K562 (cell line): ENCODE measurements at regions not wholly inside any gene's neighbourhood (a gene's known extent, or its start where the extent isn't known, plus 50 kb on each side); places are given as distances from the start of the nearest gene placed in this dataset.

Experiments used
- CHD1 ChIP-seq: fragments of 200-600 bp; sonication (generic); IDR thresholded peaks from one replicate; pipeline ENCODE4 v1.6.1; 2012; ENCODE audit warnings: mild to moderate bottlenecking, moderate library complexity, low read length, inconsistent platforms
- FOS ChIP-seq: IDR thresholded peaks from 3 replicates; pipeline ENCODE4 v1.6.1; 2011; ENCODE audit not compliant: insufficient read length; ENCODE audit errors: extremely low read depth
- RAD21 ChIP-seq, 2 experiments: fragments of 250-450 bp in 1 of 2; fragments of 450-650 bp in 1 of 2; sonication (Bioruptor Pico) in 1 of 2; formaldehyde crosslinking in 1 of 2; IDR thresholded peaks in 1 of 2; conservative IDR thresholded peaks in 1 of 2; 2 replicates each; pipeline versions ENCODE4 v1.4.0 to v1.8.0; 2020 to 2022; ENCODE audit warnings: mild to moderate bottlenecking in 2 of 2, moderate library complexity in 1 of 2
- STAT5B ChIP-seq: fragments of 250-450 bp; sonication (Bioruptor Pico); IDR thresholded peaks from 2 replicates; pipeline ENCODE4 v1.8.0; 2021; ENCODE audit warnings: mild to moderate bottlenecking, inconsistent platforms
- ZNF3 ChIP-seq: fragments of 250-450 bp; sonication (Bioruptor Pico); IDR thresholded peaks from 2 replicates; pipeline ENCODE4 v1.5.0; 2021; ENCODE audit warnings: mild to moderate bottlenecking, moderate library complexity
- ZNF445 ChIP-seq: fragments of 250-450 bp; sonication (Bioruptor Pico); IDR thresholded peaks from 2 replicates; pipeline ENCODE4 v1.4.0; 2020; ENCODE audit warnings: low read depth, mild to moderate bottlenecking, moderate library complexity
- ZNF76 ChIP-seq: fragments of 250-450 bp; sonication (Bioruptor Pico); IDR thresholded peaks from 2 replicates; pipeline ENCODE4 v1.4.0; 2020; ENCODE audit warnings: mild to moderate bottlenecking, moderate library complexity, borderline replicate concordance
- TF ChIP-seq, protein P1 (sequence below), 2 experiments: fragments of 450-650 bp; formaldehyde crosslinking in 1 of 2; IDR thresholded peaks; 2 replicates each; pipeline versions ENCODE4 v1.4.0 to v1.6.1; 2014 to 2020; ENCODE audit warnings: mild to moderate bottlenecking in 2 of 2, borderline replicate concordance in 1 of 2, low read depth in 1 of 2
- TF ChIP-seq, protein P2 (sequence below): fragments of 250-450 bp; sonication (Bioruptor Pico); IDR thresholded peaks from 2 replicates; pipeline ENCODE4 v1.4.0; 2020
- TF ChIP-seq, protein P3 (sequence below), 2 experiments: fragments of 450-650 bp; IDR thresholded peaks; 2 replicates each; pipeline ENCODE4 v1.6.1; 2016
- TF ChIP-seq, protein P4 (sequence below), 3 experiments: IDR thresholded peaks in 2 of 3; conservative IDR thresholded peaks in 1 of 3; 2 replicates each; pipeline ENCODE4 v1.5.1; 2011 to 2012; ENCODE audit warnings: low read length in 3 of 3, mild to moderate bottlenecking in 3 of 3, control low read depth in 2 of 3, improper control_type of control experiment in 1 of 3, inconsistent platforms in 1 of 3, low read depth in 1 of 3, mixed read lengths in 1 of 3, moderate library complexity in 1 of 3; ENCODE audit not compliant: insufficient read depth in 2 of 3

DNA sequence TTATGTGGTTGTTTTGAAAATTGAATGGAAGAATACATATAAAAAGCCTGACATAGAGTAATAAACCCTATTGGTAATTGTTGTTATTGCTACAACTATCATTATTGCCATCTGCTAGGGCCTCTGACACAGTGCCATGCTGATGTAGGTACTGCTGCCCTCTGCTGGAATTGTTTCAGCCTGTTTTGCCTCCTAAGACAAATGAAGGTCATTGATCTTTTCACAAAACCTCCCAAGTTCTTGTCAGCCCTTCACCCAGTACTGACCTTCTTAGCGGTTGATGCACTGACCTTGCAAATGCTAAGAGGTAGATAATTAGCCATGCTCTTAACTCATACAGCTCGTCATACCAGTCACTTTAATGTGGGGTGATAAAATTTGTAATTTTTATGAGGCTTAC, 975.2 kb downstream of the SORCS1 start (continued):
- TF ChIP-seq, protein P1, sequence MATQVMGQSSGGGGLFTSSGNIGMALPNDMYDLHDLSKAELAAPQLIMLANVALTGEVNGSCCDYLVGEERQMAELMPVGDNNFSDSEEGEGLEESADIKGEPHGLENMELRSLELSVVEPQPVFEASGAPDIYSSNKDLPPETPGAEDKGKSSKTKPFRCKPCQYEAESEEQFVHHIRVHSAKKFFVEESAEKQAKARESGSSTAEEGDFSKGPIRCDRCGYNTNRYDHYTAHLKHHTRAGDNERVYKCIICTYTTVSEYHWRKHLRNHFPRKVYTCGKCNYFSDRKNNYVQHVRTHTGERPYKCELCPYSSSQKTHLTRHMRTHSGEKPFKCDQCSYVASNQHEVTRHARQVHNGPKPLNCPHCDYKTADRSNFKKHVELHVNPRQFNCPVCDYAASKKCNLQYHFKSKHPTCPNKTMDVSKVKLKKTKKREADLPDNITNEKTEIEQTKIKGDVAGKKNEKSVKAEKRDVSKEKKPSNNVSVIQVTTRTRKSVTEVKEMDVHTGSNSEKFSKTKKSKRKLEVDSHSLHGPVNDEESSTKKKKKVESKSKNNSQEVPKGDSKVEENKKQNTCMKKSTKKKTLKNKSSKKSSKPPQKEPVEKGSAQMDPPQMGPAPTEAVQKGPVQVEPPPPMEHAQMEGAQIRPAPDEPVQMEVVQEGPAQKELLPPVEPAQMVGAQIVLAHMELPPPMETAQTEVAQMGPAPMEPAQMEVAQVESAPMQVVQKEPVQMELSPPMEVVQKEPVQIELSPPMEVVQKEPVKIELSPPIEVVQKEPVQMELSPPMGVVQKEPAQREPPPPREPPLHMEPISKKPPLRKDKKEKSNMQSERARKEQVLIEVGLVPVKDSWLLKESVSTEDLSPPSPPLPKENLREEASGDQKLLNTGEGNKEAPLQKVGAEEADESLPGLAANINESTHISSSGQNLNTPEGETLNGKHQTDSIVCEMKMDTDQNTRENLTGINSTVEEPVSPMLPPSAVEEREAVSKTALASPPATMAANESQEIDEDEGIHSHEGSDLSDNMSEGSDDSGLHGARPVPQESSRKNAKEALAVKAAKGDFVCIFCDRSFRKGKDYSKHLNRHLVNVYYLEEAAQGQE (IDR thresholded peaks at IDR 0.05; ENCODE audit: borderline replicate concordance), result no peak
- TF ChIP-seq, protein P1 (CRISPR knock-in tag; IDR thresholded peaks at IDR 0.05; ENCODE audit: low read depth), result no peak
- TF ChIP-seq FOS, result no peak
- TF ChIP-seq ZNF76 (CRISPR knock-in tag), result no peak
- TF ChIP-seq, protein P2, sequence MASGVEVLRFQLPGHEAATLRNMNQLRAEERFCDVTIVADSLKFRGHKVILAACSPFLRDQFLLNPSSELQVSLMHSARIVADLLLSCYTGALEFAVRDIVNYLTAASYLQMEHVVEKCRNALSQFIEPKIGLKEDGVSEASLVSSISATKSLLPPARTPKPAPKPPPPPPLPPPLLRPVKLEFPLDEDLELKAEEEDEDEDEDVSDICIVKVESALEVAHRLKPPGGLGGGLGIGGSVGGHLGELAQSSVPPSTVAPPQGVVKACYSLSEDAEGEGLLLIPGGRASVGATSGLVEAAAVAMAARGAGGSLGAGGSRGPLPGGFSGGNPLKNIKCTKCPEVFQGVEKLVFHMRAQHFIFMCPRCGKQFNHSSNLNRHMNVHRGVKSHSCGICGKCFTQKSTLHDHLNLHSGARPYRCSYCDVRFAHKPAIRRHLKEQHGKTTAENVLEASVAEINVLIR (CRISPR knock-in tag), result no peak
- TF ChIP-seq ZNF3 (CRISPR knock-in tag), result no peak
- TF ChIP-seq RAD21 (CRISPR knock-in tag; conservative IDR thresholded peaks at IDR 0.05 in 1 of 2, IDR thresholded peaks at IDR 0.05 in 1 of 2), result no peak
- TF ChIP-seq CHD1, result no peak
- TF ChIP-seq STAT5B (CRISPR knock-in tag), result no peak
- TF ChIP-seq, protein P3, sequence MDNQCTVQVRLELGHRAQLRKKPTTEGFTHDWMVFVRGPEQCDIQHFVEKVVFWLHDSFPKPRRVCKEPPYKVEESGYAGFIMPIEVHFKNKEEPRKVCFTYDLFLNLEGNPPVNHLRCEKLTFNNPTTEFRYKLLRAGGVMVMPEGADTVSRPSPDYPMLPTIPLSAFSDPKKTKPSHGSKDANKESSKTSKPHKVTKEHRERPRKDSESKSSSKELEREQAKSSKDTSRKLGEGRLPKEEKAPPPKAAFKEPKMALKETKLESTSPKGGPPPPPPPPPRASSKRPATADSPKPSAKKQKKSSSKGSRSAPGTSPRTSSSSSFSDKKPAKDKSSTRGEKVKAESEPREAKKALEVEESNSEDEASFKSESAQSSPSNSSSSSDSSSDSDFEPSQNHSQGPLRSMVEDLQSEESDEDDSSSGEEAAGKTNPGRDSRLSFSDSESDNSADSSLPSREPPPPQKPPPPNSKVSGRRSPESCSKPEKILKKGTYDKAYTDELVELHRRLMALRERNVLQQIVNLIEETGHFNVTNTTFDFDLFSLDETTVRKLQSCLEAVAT (IDR thresholded peaks at IDR 0.05), result no peak
- TF ChIP-seq, protein P4, sequence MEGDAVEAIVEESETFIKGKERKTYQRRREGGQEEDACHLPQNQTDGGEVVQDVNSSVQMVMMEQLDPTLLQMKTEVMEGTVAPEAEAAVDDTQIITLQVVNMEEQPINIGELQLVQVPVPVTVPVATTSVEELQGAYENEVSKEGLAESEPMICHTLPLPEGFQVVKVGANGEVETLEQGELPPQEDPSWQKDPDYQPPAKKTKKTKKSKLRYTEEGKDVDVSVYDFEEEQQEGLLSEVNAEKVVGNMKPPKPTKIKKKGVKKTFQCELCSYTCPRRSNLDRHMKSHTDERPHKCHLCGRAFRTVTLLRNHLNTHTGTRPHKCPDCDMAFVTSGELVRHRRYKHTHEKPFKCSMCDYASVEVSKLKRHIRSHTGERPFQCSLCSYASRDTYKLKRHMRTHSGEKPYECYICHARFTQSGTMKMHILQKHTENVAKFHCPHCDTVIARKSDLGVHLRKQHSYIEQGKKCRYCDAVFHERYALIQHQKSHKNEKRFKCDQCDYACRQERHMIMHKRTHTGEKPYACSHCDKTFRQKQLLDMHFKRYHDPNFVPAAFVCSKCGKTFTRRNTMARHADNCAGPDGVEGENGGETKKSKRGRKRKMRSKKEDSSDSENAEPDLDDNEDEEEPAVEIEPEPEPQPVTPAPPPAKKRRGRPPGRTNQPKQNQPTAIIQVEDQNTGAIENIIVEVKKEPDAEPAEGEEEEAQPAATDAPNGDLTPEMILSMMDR (IDR thresholded peaks at IDR 0.05 in 2 of 3, conservative IDR thresholded peaks at IDR 0.05 in 1 of 3; ENCODE audit: insufficient read depth in 2 of 3, low read depth in 1 of 3, low read length in 3 of 3), result no peak
- TF ChIP-seq ZNF445 (CRISPR knock-in tag), result no peak
